Fibroblast of lung (primary cell): ENCODE measurements at regions not wholly inside any gene's neighbourhood (a gene's known extent, or its start where the extent isn't known, plus 50 kb on each side); places are given as distances from the start of the nearest gene placed in this dataset.

ENCODE experiments used
- EZH2 ChIP-seq: IDR thresholded peaks from 2 replicates; pipeline ENCODE4 v1.5.1; 2012; ENCODE audit warnings: low read length, control low read depth, mild to moderate bottlenecking; ENCODE audit errors: missing control alignments
- TF ChIP-seq, protein P1 (sequence below), 2 donors: IDR thresholded peaks in 1 of 2; conservative IDR thresholded peaks in 1 of 2; 1 replicate in 1 of 2; 2 replicates in 1 of 2; pipeline ENCODE4 v1.5.1; 2011 to 2012; ENCODE audit warnings: low read length in 2 of 2, control low read depth in 1 of 2, inconsistent platforms in 1 of 2, low read depth in 1 of 2, mild to moderate bottlenecking in 1 of 2

DNA sequence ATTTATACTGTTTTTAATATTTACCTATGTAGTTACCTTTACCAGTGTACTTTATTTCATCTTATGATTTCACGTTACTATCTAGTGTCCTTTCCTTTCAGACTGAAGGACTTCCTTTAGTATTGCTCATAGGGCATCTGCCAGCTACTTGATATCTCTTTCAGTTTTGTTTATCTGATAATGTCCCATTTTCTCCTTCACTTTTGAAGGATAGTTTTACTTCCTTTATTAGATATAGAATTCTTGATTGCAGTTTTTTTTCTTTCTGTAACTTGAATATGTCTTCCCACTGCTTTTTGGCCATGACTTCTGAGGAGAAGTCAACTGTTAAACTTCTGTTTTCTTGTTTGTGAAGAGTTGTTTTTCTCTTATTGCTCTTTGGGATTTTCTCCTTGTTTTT, 69.4 kb upstream of the MAGED1 start:
- TF ChIP-seq, protein P1, sequence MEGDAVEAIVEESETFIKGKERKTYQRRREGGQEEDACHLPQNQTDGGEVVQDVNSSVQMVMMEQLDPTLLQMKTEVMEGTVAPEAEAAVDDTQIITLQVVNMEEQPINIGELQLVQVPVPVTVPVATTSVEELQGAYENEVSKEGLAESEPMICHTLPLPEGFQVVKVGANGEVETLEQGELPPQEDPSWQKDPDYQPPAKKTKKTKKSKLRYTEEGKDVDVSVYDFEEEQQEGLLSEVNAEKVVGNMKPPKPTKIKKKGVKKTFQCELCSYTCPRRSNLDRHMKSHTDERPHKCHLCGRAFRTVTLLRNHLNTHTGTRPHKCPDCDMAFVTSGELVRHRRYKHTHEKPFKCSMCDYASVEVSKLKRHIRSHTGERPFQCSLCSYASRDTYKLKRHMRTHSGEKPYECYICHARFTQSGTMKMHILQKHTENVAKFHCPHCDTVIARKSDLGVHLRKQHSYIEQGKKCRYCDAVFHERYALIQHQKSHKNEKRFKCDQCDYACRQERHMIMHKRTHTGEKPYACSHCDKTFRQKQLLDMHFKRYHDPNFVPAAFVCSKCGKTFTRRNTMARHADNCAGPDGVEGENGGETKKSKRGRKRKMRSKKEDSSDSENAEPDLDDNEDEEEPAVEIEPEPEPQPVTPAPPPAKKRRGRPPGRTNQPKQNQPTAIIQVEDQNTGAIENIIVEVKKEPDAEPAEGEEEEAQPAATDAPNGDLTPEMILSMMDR (conservative IDR thresholded peaks at IDR 0.05 in 1 of 2, IDR thresholded peaks at IDR 0.05 in 1 of 2; ENCODE audit: low read depth in 1 of 2, low read length in 2 of 2) = no peak
- no peak for TF ChIP-seq EZH2
